GM18508 (cell line): ENCODE measurements at regions not wholly inside any gene's neighbourhood (a gene's known extent, or its start where the extent isn't known, plus 50 kb on each side); places are given as distances from the start of the nearest gene placed in this dataset.
"Not testable (repeated sequence)": the region's sequence is repeated elsewhere in the genome, so short reads cannot be mapped to it uniquely, and the experiment has no call there.

ENCODE experiments used
- ATAC-seq: cut with Tn5 transposase; IDR thresholded peaks from one replicate; pipeline ENCODE4 v1.9.1; 2021; ENCODE audit warnings: moderate number of reproducible peaks; ENCODE audit not compliant: insufficient read depth, unreplicated experiment

GRCh38 chr1:68653882-68654281 is 157.0 kb upstream of the DEPDC1 start:
- ATAC-seq = no peak

- ATAC-seq = no peak
These were observed 176.9 kb upstream of the DEPDC1 start for GRCh38 chr1:68673771-68674170.

GRCh38 chr1:68675336-68675735 is 178.5 kb upstream of the DEPDC1 start:
- no peak for ATAC-seq

DNA sequence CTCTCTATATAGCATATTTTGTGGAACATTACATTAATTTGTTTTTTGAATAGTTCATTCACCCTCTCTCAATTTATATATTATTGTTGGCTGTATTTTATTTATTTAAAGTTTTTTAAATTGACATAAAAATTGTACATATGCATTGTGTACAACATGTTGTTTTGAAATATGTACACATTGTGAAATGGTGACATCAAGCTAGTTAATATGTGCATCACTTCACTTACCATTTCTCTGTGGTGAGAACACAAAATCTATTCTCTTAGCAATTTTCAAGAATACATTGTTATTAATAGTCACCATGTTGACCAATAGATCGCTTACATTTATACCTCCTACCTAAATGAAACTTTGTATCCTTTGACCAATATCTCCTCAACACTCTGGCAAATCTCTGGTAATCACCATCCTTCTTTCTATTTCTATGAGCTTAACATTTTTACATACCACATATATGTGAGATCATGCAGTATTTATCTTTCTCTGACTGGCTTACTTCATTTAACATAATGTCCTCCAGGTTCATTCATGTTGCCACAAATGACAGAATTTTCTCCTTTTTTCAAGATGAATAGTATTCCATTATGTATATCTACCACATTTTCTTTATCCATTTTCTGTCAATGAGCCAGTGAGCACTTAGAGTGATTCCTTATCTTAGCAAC is 180.9 kb upstream of the DEPDC1 start:
- ATAC-seq = no peak

- no peak for ATAC-seq
These were observed 199.3 kb upstream of the DEPDC1 start for GRCh38 chr1:68696221-68696620.

DNA sequence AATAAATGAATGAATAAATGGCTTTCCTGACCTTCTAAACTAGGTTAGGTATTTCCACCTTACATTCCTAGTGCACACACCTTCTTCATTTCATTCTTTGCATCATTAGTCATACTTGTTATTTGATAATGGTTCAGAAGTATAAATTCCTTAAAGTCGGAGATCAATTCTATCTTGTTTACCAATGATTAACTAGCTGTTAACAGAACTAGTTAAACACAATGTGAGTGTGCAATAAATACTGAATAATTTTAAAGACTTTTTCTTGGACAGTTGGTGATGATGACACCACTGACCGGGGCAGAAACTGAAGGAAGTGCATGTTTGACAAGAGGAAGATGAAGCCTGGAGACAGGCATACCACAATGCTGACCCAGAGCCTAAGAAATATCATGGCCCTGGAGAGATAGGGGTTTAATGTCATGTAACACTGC is 207.1 kb upstream of the DEPDC1 start:
- ATAC-seq = no peak

GRCh38 chr1:68704800-68705443 is 208.0 kb upstream of the DEPDC1 start:
- no peak for ATAC-seq

DNA sequence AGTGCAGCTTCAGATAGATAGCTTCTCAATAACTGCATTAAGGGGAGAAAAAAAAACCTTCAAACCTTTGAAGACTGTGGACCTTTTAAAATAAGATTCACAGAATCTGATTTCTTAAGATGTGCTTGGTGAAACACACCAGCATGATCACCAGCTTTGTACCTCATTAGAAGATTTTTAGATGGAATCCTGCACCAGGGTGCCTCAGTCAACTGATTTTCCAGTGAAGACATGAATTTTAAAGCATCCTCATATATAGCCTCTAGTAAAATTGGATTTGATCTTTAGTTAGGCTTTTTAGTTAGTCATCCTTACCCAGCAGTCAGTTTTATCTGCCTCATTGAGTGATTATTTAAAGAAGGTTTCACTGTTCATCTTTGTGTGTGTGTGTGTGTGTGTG is 208.6 kb upstream of the DEPDC1 start:
- ATAC-seq = no peak

DNA sequence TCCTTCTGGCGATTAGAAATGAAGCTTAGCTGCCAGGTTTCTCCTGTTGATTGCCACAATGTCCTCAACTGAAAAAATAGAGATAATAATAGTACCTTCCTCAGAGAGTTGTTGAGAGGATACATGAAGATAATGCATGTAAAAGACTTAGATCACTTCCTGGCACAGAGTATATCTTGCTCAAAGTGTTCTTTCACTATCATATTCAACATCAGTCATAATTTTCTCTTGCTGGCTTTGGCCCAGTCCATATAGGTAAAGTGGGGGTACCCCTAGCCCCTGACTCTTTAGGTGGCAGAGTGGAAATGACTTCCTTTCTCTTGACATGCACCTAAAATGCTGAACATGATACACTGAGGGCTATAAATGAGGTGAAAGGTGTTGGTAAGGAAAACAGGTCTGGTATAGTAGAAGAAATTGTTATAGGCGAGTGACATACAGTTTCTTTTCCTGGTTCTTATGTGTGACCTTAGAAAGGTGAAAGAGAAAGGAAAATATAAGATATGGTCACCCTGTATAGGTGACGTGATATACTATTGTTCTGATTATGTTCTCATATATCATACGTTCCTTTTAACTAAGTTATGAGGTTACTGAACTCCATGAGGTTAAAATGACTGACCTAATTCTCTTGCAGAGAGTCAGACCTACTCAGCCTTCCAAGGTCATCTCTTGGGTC is 209.9 kb upstream of the DEPDC1 start:
- ATAC-seq = no peak

- no peak for ATAC-seq
These were observed 220.4 kb upstream of the DEPDC1 start for GRCh38 chr1:68717330-68717729.

- no peak for ATAC-seq
These were observed 223.6 kb upstream of the DEPDC1 start for GRCh38 chr1:68720476-68720875.

GRCh38 chr1:68723791-68724190 is 226.9 kb upstream of the DEPDC1 start:
- no peak for ATAC-seq

DNA sequence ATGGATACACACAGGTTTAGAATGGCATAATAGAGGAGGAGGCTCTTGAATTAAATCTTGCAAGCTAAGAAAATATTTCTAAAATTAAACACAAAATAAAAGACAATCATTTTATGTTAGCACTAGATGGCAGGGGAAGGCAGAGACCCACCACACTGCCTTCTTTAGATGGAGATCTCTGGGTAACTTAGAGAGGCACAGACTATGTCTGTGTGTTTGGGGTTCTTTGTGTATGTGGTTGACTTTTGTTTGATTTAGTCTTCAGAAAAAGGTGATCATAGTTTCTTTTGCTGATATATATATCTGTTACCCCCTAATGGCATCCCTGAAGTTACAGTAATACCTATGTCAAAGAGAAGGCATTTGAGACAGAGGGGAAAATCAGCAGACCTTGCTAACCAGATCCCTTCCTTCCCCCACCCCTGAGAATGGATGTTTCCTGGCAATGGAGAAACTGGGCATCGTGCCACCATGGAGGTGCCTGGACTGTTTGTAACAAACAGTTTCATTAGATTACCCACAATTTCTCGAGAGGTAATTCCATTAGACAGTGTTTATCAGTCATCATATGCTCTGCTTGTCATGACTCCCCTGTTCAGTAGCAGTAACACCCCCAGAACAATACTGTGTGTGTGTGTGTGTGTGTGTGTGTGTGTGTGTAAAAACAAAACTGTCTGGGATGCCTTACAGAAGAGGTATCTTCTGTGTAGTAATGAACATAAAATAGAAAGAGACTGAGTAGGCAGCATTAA is 228.3 kb upstream of the DEPDC1 start:
- ATAC-seq = no peak

DNA sequence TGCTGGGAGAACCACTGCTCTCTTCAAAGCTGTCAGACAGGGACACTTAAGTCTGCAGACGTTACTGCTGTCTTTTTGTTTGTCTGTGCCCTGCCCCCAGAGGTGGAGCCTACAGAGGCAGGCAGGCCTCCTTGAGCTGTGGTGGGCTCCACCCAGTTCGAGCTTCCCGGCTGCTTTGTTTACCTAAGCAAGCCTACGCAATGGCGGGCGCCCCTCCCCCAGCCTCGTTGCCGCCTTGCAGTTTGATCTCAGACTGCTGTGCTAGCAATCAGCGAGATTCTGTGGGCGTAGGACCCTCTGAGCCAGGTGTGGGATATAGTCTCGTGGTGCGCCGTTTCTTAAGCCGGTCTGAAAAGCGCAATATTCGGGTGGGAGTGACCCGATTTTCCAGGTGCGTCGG is 242.6 kb upstream of the DEPDC1 start:
- not testable (repeated sequence) for ATAC-seq

GRCh38 chr1:68745011-68745410 is 248.1 kb upstream of the DEPDC1 start:
- ATAC-seq = no peak

- no peak for ATAC-seq
These were observed 248.6 kb upstream of the DEPDC1 start for GRCh38 chr1:68745451-68745850.

- ATAC-seq = no peak
These were observed 249.5 kb upstream of the DEPDC1 start for GRCh38 chr1:68746378-68746777.

GRCh38 chr1:68751723-68752122 is 254.8 kb upstream of the DEPDC1 start:
- ATAC-seq = no peak

DNA sequence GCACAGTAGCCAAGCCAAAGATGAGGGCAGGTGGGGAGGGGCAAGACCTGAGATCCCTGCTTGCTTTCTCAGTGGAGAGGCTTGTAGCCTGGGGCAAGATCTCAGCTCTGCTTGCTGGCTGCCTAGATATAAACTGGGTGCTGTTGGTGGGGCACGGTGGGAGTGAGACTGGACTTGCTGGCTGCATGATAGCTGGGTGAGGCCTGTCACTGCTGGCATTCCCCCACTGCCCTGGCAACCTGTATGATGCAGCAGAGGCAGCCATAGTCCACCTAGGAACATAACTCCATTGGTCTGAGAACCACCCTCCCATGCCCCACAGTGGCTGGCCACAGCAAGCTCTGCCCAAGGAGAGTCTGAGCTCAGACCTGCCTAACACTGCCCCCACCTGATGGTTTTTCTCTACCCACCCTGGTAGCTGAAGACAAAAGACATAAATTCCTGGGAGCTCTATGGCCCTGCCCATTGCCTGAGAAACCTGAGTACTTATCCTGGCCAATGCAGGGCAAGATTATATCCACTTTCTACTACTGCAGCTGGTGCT is 261.9 kb upstream of the DEPDC1 start:
- no peak for ATAC-seq

GRCh38 chr1:68767941-68768340 is 271.1 kb upstream of the DEPDC1 start:
- no peak for ATAC-seq

- no peak for ATAC-seq
These were observed 273.9 kb upstream of the DEPDC1 start for GRCh38 chr1:68770817-68771216.
